Neutrophil (primary cell): ENCODE measurements at regions not wholly inside any gene's neighbourhood (a gene's known extent, or its start where the extent isn't known, plus 50 kb on each side); places are given as distances from the start of the nearest gene placed in this dataset.

Experiments used
- H3K27ac ChIP-seq: fragments of 200-600 bp; sonication (generic); 2 replicates; pipeline ENCODE4 v1.5.1; 2016; ENCODE audit warnings: mild to moderate bottlenecking, moderate library complexity
- H3K27me3 ChIP-seq: fragments of 200-600 bp; sonication (generic); 2 replicates; pipeline ENCODE4 v1.6.0; 2016; ENCODE audit warnings: mild to moderate bottlenecking
- H3K36me3 ChIP-seq: fragments of 200-600 bp; sonication (generic); 2 replicates; pipeline ENCODE4 v1.5.1; 2017
- H3K4me1 ChIP-seq, 2 experiments: fragments of 200-600 bp in 1 of 2; sonication (generic) in 1 of 2; 1 replicate in 1 of 2; 2 replicates in 1 of 2; pipeline versions ENCODE4 v1.5.1 to v1.6.1; 2013 to 2016; ENCODE audit warnings: low read depth in 1 of 2, low read length in 1 of 2, mild to moderate bottlenecking in 1 of 2, moderate library complexity in 1 of 2; ENCODE audit not compliant: control insufficient read depth in 1 of 2, insufficient read depth in 1 of 2
- H3K4me3 ChIP-seq, 2 experiments: fragments of 200-600 bp in 1 of 2; sonication (generic) in 1 of 2; 1 replicate in 1 of 2; 2 replicates in 1 of 2; pipeline ENCODE4 v1.5.1; 2013 to 2016; ENCODE audit warnings: low read depth in 1 of 2, low read length in 1 of 2, mild to moderate bottlenecking in 1 of 2, moderate library complexity in 1 of 2
- H3K9me3 ChIP-seq: fragments of 200-600 bp; sonication (generic); 2 replicates; pipeline ENCODE4 v1.5.1; 2016
- CTCF ChIP-seq: fragments of 200-600 bp; sonication (generic); IDR thresholded peaks from 2 replicates; pipeline ENCODE4 v1.5.1; 2016; ENCODE audit warnings: antibody characterized with exemption

- Histone ChIP-seq H3K27ac (no peak overlapping the region), H3K4me3 (no peak overlapping the region), H3K9me3 (no peaks in the 10 kb centered on the region), H3K4me1 (no peaks in the 10 kb centered on the region), H3K27me3 (no peaks in the 10 kb centered on the region), H3K36me3 (no peaks in the 10 kb centered on the region)
- no peak for TF ChIP-seq CTCF
Observed at GRCh38 chr1:195903203-195903602, 705.0 kb downstream of the KCNT2 start.

GRCh38 chr1:195902779-195903178 is 705.5 kb downstream of the KCNT2 start:
- H3K27ac ChIP-seq: no peak overlapping the region
- no peaks in the 10 kb centered on the region for H3K36me3 ChIP-seq
- H3K9me3 ChIP-seq: no peaks in the 10 kb centered on the region

GRCh38 chr1:195899762-195900352 is 708.4 kb downstream of the KCNT2 start:
- H3K4me3 ChIP-seq: no peak overlapping the region
- H3K9me3 ChIP-seq: no peaks in the 10 kb centered on the region
- no peak for TF ChIP-seq CTCF
- H3K27ac ChIP-seq: no peak overlapping the region
- H3K27me3 ChIP-seq: no peaks in the 10 kb centered on the region
- no peaks in the 10 kb centered on the region for H3K4me1 ChIP-seq
- no peaks in the 10 kb centered on the region for H3K36me3 ChIP-seq

More at GRCh38 chr1:195902779-195903178, 705.5 kb downstream of the KCNT2 start:
- Histone ChIP-seq H3K27me3 (no peaks in the 10 kb centered on the region), H3K4me3 (no peak overlapping the region), H3K4me1 (no peaks in the 10 kb centered on the region)
- no peak for TF ChIP-seq CTCF

GRCh38 chr1:195898924-195899323 is 709.3 kb downstream of the KCNT2 start:
- Histone ChIP-seq H3K9me3 (no peaks in the 10 kb centered on the region), H3K27ac (no peak overlapping the region), H3K4me1 (no peaks in the 10 kb centered on the region), H3K36me3 (no peaks in the 10 kb centered on the region), H3K4me3 (no peak overlapping the region), H3K27me3 (no peaks in the 10 kb centered on the region)
- TF ChIP-seq CTCF: no peak

GRCh38 chr1:195898373-195898772 is 709.9 kb downstream of the KCNT2 start:
- Histone ChIP-seq H3K9me3 (no peaks in the 10 kb centered on the region), H3K27ac (no peak overlapping the region), H3K27me3 (no peaks in the 10 kb centered on the region), H3K36me3 (no peaks in the 10 kb centered on the region), H3K4me1 (no peaks in the 10 kb centered on the region), H3K4me3 (no peak overlapping the region)
- no peak for TF ChIP-seq CTCF

GRCh38 chr1:195897076-195897475 is 711.2 kb downstream of the KCNT2 start:
- H3K27ac ChIP-seq: no peak overlapping the region
- H3K4me1 ChIP-seq: no peaks in the 10 kb centered on the region
- TF ChIP-seq CTCF: no peak
- H3K27me3 ChIP-seq: no peaks in the 10 kb centered on the region
- no peaks in the 10 kb centered on the region for H3K9me3 ChIP-seq
- H3K36me3 ChIP-seq: no peaks in the 10 kb centered on the region
- no peak overlapping the region for H3K4me3 ChIP-seq
